ENCODE measurements at regions not wholly inside any gene's neighbourhood (a gene's known extent, or its start where the extent isn't known, plus 50 kb on each side); places are given as distances from the start of the nearest gene placed in this dataset.

DNA sequence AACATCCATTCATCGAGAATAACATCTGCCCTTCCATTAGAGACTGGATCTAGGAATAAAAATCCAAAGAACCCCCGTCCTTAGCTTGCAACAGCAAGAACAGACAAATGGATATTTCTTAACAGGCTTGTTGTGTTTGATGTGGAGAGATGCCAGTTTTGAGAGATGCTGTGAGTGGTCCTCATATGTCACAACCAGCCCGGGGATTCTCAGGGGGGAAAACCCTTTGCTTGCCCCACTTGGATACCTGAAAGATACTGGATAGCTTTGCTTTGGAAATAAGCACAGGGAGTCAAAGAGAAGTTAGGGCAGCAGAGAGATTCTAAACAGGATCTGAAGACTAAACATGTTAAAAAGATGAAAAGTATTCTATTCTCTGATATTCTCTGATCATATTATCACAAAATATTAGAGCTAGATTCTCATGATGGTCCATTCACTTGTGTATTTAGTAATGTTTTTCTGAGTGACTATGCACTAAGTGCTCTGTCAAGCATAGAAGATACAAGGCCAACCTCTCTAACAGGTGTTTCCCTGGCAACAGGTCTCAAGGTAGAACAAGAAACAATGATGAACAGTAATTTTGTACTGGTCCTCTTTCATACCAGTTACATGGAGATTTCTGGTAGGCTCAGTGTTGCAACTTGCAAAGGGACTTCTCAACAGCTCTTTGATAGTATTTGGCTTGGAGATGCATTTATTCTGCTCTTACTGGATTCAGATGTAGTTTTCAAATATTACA is 348.2 kb downstream of the MYCN start:
- DNase-seq, result no peak

DNA sequence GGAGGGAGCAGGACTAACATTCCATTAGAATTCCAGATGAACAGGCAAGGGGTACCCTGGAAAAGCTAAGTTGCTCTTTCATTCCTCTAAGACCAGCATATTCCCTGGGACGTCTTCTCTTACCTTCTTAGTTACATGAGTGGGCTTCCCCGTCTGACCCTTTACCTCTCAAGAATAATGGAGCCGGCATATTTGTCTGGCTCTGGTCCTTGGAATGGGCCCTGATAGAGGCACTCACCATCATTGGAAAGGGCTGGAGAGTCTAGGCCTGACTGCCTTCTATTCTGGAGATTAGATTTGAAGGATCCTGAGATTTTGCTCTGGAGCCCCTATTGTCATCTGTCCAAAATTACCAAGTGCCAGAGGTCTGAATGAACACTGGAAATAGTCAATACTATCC is 347.5 kb downstream of the MYCN start:
- no peak for DNase-seq

DNA sequence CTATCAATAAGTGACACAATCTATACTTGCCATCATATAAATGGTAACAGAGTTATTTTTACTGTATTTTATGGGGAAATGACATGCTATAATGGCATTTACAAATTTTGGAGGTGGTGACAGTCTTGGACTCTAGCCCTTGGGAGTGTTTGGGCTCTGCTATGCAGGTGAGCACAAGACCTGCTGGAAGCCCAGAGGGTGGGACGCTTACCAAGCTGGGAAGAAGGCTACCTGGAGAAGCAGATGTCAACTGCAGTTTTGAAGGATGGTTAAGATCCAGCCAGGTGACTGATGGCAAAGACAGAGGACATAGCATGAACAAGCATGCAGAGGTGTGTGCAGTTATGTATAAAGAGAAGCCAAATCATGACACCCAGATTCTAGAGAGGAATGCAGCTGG is 346.9 kb downstream of the MYCN start:
- no peak for DNase-seq

DNA sequence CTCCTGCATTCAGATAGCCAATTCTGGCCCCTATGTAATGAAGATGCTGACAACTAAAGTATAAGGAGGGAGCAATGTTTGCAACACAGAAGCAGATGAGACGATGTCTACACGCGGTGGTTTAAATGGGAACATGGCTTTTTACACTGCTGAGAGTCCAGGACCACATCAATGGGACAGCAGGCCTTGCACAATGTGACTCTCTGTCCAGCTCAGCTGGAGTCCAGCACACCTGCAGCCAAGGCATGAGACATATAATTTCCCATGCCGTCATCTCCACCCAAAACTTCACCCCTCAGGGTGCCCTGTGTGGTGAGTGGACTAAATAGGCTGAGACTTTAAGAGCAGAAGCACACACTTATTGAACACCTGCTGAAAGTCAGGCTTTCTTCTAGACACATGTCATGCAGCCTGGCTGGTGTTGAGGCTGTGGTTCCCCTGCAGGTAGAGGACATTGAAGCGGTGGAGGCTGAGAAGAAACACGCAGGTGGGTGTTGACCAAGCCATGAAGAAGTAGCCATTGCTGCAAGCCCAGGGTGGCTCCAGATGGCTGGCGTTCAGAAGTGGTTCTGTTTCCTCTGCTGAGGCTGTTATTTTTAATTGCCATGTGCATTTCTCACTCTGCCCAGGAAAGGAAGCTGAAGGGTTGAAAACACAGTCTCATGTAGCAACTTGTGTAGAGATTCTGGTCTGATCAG is 345.6 kb downstream of the MYCN start:
- no peak for DNase-seq

DNA sequence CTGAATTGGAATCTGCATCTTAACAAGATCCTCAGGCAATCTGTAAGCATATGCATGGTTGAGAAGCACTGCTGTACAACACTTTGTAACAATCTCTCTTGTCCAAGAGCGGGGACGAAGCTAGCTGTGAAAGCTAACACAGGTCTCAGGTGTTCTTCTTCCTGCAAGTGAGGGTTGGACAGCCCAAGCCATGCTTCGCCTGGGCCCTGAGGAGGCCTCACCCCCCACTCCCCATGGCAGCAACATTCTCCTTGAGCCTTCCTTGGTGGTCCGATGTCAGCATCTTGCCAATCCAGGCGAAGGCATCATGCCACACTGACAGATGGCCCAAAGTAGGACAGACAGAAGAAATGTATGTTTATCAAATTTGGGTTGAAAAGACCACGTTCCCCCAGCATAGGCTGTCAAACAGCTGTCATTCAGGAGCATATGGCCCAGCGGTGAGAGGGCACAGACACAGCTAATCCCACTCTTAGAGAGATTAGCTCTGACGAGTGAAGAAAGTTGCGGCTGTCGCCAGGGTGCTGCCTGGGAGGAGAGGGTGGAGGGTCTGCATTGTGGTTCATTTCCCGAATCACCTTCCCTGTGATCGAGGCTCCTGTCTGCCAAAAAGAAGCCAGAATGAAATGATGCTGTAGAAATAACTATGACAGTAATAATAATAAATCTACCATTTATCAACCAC is 344.7 kb downstream of the MYCN start:
- no peak for DNase-seq

DNA sequence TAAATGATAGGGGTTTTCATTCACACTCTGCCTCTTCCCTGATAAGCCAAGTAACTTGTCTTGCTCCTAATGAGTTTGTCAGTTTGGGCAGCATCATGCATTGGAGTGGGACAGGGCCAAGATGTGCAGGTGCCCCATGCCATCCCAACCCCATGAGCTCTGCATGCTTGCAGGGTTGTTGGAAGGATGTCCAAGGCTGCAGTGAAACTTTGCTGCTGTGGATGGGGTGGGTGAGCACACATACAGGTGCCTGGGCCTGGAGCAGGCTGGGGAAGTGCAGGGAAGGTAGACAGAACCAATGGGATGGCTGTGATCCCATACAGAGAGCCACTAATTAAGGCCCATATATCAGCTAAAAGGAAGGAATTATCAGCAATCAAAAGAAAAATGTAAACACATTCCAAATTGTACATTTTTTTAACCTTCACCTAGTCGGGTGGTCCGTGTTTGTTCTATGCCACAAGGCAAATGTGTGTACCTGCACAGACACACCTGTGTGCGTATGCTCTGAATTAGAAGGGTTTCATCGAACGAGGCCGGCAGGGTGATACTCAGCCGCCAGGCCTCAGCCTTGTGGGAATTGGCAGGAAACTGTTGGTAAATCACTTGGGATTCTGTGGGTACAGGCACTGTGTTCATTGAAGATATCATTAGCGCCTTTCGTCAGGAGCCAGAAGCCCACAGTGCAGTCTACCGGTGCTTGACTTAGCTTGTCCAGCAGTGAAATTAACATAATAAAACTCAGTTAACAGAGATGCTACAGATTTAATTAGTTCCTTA is 342.9 kb downstream of the MYCN start:
- no peak for DNase-seq

DNA sequence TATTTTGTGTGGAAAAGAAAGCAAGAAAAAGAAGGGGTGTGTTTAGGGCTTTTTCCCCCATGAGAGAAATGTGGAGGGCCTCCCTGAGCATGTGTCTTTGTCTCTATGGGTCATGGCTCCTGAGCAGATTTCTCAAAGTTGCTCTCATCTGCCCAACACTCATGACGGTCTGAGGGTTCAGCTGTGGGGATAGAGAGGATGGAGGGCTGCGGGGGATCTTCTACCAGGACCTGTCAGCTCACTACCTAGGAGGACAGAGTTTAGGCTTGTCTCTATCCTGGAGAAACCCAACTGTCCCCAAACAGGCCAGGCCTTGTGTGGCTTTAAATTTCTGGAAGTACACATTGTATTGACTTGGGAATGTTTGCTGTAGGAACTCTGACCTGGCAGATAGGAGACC is 342.2 kb downstream of the MYCN start:
- DNase-seq, result no peak

DNA sequence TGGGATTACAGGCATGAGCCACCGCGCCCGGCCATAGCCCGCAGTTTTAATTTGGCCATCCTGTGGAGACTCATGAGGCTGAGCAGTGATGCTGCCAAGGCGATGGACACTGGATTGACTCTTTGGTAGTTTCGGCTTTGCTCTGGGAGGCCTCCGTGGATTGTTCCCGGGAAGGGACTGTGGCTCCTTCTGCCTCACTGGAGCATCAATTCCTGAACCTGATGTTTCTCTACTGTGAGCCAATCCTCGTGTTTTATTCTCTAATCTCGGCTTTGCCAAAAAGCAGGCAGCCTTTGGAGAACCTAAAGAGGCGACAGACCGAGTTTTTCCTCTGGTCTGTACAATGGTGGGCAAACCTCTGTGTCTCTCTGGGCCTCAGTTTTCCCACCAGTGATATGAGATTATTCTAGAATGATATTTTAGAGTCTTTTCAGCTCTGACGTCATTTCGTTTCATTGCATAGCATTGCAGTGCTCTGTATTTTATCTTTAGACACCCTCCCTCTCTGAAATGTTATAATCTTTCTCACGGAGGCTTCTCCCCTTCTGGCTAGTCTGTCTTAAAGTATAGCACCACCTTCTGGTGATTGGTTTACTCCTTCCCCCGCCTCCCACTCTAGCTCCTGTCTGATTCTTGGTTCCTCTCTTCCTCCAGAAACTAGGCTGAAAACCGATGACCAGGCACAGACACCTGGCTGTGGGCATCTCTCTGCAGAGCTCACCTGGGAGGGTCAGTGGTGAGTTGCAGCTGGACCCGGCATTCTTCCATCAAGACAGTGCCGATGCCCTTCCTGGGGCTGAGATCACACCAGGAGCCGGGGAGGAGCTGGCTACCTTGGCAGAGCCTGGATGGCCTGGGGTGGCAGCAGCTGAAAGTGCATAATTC is 341.3 kb downstream of the MYCN start:
- DNase-seq, result peak in 1 of 2 experiments; percentile 7

DNA sequence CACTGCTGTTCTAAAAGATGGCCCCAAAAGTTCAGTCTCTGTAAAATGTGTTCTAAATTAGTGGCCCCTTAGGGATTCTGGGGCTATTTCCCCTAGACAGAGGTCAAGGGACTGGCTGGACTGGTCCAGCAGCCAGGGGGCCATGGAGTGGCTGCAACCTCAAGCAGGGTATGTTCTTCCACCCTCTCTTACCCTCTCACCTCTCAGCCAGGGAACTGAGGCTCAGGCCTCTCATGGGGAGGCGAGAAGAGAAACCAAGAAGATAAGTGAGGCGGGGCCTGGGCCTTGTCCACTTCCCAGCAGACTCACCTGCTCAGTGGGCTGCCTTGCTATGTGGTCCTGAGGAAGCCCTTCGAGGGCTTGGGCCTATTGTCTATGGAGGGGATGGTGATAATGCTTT is 339.7 kb downstream of the MYCN start:
- no peak for DNase-seq

DNA sequence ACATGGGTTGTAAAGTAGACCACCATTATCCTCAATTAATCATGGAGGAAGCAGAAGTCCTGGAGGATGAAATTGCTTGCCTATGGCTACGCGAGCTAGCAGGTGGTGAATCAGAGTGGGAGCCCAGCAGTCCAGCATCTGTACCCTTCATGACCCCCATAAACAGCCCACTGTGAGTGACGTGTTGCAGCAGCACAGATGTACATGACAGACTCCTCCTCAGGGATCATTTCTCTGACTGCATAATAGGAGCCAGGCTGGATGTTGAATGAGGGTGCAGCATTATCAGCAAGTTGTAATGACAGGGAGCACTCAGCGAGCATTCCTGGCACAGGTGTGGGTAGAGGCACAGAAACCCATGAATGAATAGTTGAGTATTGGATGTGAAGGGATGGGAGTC is 339.3 kb downstream of the MYCN start:
- no peak for DNase-seq

DNA sequence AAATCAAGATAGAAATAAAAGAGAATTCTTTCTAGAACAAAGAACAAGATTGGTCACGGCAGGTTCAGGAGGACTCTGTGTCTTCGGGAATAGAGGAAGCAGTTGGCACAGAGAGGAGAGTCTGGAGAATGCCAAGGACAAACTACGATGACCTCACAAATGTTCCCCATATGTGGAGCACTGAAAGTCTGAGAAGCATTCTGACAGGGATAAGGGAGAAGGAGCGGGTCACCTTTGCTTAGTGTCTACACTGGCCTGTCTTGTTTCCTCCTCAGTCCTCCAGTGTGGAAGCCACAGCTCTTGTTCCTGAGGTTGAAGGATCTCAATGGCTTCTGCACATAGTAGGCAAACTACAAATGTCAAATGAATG is 338.8 kb downstream of the MYCN start:
- no peak for DNase-seq

DNA sequence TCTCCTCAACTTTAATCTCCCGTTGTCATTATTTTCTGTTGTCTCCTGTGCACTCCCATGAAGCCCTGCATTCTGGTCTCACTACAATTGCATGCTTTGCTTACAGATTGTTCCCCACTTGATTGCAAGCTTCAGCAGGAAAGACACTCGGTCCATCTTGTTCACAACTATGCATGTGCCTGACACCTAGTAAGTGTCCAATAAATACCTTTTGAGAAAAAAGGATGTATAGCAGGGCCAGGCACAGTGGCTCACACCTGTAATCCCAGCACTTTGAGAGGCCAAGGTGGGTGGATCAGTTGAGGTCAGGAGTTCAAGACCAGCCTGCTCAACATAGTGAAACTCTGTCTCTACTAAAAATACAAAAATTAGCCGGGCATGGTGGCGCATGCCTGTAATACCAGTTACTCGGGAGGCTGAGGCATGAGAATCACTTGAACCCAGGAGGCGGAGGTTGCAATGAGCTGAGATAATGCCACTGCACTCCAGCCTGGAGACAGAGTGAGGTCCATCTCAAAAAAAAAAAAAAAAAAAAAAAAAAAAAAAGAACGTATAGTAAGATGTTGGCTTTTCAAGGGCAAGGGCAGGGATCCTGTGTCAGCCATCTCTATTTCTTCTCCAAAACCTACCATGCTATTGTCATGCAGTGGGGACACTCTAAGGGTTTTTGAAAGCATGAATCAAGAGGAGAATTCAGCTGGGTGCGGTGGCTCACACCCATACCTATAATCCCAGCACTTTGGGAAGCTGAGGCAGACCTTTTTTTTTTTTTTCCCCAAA is 338.3 kb downstream of the MYCN start:
- no peak for DNase-seq

DNA sequence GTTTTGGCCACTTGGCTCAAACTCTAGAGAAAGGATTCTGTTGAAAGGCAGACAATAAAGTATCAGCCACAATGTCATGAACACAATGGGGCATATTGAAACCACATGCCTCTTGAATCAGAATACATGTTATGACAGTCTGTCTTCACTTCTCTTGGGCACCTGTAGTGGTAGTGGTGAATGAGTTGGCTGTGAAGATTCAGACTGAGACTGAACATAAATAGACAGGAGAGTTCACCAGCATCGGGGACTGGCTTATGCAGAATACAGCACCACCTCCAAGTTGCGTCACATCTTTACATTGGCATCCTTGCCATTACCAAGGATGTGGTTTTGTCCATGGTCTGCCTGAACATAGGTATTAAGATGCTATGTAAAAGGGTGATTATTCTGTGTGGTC is 336.8 kb downstream of the MYCN start:
- no peak for DNase-seq

DNA sequence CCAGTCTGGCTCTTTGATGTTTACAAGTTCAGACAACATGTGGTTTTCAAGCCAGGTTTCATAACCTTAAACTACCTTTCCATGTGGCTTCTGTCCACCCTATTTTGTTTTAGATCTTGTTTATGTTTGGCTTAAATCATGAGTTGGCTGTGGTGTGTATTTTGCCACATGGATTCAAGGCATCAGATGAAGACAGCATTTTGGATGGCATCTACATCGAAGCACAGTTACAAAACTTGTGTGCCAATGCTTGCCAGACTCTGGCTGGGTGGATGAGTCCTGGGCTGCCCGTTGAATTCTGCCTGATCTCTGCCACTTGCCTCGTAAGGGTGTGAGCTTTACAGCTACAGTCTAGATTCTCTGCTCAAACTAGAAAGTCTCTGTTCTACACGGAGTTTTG is 335.3 kb downstream of the MYCN start:
- no peak for DNase-seq

DNA sequence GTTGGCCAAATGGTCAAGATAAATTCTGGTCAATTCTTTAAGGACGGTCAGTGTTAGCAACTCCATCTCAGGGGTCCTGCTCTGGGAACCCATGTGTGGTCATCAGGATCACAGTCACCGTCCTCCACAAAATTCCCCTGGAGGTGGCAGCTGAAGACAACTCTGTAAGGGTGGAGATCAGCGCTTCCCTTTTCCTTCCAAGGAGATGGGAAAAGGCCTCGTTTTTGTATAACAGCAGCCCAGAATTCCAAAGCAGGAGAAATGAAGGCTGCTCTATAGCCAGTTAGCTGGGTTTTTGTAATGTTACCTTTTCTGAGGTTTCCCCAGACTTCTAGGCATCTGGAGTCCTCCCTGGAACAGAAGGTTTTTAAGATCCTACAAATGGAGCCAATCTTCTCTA is 334.8 kb downstream of the MYCN start:
- no peak for DNase-seq

DNA sequence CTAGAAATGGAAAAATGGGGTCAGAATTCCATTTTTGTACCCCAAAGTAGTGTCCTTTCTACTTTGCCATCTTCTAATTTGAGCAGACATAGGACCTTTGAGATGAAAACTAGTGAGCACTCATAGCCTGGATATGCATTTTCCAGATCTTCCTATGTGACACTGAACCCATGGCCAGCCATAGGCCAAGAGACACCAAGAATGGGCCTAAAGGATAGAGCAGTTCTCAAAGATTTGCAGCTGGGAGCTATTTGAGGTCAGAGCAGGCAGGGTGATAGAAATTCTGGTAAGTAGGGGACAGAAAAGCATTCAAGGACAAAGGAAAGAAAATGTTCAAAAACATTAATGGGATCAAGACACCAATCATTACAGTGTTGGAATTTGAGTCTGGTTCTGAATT is 332.8 kb downstream of the MYCN start:
- DNase-seq, result no peak

DNA sequence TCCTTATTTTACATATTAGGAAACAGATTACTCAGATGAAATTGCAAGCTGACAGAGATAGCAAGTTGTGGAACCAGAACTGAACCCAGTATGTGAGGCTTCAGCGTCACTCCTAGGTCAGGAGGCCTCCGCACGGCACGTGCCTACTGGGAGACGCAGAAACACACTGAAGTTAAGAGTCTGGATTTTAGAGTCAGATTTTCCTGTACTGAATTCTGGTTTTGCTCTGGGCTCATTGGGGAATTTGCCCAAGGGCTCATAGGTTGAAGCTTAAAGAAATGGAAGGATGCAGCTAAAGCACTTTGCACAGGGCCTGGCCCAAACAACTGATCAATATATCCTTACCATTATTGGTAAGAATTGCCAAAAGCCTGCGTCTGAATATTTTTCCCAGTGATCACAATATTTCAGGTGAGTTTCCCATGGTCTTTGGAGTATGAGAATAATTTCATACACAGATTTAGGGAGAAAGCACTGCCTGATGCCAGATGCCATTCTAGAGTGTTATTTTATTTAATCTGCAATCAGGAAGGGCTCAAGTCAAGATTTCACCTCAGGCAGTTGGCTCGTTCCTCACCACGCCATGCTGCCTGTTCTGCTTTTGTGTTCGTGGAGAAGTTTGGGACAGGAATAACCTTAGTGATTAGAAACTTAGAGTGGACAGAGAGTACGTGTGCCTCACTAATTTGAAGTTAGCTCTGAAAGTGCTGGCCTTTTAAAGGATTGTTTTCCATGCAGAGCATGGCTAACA is 331.9 kb downstream of the MYCN start:
- DNase-seq, result no peak

DNA sequence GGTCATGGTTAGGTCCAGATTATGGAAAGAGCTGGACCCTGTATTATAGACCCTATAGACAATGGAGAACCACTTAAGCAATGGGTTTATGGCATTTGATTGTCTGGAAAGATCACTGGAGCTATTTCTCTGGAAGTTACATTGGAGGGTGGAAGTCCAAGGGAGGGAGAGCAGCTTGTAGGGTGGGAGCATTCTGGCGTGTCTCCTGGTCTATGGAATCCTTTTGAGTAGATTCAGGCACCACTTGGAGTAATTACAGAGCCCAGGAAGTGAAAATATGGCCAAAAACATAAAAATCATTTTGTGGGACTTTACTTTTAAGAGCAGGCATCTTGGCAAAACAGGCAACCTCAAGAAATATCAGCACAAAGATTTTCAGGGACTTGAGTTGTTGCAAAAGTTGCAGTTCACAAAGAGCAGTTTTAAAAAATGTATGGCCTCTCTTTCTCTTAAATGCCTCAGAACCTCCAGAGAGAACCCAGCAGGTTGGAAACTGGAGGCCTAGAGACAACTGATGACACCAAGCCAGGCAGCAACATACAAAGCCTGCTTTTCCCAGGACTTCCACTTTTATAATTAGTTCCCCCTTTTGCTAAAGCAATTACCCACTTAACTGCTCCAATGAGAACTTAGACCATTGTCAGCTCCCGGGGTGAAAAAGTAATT is 331.0 kb downstream of the MYCN start:
- no peak for DNase-seq

DNA sequence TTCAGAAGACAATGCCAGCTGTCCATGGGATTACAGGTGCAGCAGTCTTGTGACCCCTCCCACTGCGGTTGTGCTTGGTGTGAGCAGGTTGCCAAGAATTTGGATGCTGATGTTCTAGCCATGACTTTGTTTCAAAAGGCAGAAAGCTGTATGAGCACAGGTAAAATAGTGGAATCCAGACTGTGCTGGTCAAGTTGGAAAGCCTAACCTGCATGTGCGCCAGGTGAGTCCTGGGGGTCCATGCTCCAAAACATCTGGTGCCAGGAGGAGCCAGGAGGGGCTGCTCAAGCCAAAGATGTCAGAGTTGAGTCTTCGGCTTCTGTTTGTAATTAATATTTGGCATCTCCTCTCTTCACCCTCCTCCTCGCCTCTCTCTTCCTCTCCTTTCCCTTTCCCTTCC is 330.1 kb downstream of the MYCN start:
- no peak for DNase-seq

DNA sequence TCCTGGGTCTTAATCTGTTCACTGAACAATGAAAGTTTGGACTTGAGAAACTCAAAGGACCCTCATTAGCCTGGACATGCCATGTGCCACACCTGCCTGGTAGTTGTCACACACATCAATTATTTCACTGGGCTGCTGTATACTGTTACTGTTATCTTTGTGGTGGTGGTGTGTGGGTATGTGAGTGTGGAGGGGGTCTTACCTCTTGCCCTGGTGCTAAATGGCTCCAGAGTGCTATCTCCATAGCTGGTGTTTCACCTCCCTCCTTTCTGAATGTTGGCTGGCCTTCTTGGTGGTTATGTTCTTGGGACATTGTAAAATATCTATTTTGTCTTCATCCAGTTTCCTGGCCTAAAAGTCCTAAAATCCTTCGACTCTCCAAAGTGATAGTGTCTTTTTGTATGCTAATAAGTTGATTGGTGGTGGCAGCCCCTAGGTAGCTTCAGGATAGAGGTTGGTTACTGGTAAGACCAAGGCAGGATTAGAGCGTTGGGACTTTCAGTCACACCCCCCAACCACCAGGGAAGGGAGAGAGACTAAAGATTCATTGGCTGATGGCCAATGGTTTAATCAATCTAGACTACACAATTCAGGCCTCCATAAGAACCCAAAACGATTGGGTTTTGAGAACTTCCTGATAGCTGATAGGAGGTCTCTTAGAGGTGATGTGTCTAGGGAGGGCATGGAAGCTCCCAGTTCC is 328.1 kb downstream of the MYCN start:
- no peak for DNase-seq
